Fibroblast of skin of scalp (primary cell): ENCODE measurements at regions not wholly inside any gene's neighbourhood (a gene's known extent, or its start where the extent isn't known, plus 50 kb on each side); places are given as distances from the start of the nearest gene placed in this dataset.
"Not testable (repeated sequence)": the region's sequence is repeated elsewhere in the genome, so short reads cannot be mapped to it uniquely, and the experiment has no call there.

Experiments used
- DNase-seq: peaks from one replicate; pipeline ENCODE4 v3.0.0-alpha.2; 2013

DNA sequence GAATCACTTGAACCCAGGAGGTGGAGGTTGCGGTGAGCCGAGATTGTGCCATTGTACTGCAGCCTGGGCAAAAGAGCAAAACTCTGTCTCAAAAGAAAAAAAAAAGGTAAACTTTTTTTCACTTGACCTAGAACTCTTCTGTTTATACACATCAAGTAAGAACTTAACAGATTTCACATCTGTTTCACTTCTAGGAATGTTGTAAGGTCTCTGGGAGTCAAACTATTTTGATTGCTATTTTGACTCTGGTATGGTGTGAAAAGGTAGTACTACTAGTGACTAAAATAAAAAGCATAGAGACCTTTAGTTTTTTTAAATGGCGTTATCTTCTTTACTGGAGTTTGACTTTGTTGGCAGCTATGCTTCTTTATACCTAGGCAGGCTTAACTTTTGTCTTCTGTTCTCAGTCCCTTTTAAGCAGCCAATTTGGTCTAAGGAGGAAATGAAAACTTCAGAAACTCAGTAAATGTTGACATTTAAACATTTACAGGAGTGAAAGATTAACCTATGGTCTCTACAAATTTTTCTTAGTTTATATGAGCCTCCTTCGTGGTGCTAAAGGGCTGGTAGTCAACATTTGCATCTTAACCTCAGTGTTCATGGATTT lies 84.7 kb downstream of the METTL2B start:
- not testable (repeated sequence) for DNase-seq

DNA sequence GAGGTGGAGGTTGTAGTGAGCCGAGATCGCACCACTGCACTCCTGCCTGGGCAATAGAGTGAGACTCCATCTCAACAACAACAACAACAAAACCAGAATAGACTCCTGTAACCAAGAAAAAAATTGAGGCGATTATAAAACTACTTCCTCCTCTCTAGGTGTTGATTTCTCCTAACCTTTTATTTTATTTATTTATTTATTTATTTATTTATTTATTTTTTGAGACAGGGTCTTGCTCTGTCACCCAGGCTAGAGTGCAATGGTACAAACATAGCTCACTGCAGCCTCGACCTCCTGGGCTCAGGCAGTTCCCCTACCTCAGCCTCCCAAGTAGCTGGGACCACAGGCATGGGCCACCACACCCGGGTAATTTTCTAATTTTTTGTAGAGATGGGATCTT lies 86.2 kb downstream of the METTL2B start:
- not testable (repeated sequence) for DNase-seq

DNA sequence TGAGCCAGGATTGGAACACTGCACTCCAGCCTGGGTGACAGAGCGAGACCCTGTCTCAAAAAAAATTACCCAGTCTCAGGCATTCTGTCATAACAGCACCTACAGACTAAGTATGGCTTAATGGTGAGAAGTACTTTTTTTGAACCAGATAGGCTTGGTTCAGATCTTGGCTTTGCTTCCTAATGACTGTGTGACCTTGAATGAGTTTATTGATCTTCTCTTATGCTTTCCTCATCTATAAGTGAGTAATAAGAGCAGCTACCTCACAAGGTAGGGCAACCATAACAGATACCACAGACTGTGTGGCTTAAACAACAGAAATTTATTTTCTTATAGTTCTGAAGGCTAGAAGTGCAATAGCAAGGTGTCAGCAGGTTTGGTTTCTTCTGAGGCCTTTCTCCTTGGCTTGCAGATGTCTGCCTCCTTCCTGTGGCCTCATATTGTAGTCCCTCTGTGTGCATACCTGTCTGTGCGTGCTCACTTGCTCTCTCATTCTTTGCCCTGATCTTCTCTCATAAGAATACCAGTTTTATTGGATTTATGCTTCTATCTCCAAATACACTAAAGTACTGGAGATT lies 87.7 kb downstream of the METTL2B start:
- DNase-seq, result not testable (repeated sequence)

DNA sequence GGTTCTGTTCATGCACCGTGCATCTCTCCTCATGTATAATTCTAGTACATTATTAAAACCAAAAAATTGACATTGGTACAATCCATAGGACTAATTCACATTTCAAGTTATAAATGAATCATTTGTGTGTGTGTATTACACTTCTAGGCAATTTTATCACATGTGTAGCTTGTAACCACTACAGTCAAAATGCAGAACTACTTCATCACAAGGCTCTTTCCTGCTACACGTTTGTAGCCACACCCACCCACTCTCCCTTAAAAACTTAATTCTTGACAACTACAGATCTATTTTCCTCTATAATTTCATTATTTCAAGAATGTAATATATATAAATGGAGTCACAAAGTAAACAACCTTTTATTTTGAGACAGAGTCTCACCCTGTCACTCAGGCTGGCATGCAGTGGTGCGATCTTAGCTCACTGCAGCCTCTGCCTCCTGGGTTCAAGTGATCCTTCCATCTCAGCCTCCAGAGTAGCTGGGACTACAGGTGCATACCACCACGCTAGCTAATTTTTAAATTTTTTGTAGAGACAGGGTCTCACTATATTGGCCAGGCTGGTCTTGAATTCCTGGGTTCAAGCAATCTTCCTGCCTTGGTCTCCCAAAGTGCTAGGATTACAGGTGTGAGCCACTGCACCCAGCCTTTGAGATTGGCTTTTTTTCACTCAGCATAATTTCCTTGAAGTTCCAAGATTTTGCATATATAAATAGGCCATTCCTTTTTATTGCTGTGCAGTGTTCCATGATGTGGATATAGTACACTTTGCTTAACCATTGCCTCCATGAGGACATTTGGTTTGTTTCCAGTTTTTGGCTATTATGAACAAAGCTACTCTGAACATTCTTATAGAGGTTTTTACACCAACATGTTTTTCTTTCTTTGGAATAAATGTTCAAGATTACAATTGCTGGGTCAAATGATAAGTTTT lies 88.7 kb downstream of the METTL2B start:
- not testable (repeated sequence) for DNase-seq

DNA sequence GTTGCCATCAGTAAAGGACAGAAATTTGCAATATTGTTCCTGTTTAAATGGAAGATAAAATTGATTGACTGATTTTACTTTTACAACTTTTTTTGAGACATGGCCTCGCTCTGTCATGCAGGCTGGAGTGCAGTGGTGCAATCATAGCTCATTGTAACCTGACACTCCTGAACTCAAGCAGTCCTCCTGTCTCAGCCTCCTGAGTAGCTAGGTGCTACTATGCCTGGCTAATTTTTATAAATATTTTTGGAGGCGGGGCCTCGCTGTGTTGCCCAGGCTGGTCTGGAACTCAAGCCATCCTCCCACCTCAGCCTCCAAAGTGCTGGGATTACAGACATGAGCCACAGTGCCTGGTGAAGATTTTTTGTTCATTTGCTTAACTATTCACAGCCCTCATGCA lies 96.8 kb upstream of the GARIN1A start:
- DNase-seq, result not testable (repeated sequence)

DNA sequence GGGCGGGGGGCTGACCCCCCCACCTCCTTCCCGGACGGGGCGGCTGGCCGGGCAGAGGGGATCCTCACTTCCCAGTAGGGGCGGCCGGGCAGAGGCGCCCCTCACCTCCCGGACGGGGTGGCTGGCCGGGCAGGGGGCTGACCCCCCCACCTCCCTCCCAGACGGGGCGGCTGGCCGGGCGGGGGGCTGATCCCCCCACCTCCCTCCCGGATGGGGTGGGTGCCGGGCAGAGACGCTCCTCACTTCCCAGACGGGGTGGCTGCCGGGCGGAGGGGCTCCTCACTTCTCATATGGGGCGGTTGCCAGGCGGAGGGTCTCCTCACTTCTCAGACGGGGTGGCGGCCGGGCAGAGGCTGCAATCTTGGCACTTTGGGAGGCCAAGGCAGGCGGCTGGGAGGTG lies 95.1 kb upstream of the GARIN1A start:
- DNase-seq, result not testable (repeated sequence)

DNA sequence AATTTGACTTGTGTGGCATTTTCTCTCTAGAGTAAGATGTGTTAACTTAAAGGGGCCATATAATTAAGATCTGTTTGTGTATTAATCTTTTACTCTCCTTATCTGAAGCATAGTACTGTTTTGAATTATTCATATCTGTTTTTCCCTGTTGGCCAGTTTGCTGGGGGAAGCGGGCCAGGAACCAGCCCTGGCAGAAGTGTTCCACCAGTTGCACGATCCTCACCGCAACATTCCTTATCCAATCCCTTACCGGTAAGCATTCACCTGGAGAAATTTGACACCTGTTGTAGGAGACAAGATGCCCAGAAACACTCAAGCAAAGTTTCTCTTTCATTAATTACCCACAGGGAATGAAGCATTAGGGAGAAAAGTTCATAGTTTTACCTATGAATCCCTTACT lies 92.2 kb upstream of the GARIN1A start:
- not testable (repeated sequence) for DNase-seq

DNA sequence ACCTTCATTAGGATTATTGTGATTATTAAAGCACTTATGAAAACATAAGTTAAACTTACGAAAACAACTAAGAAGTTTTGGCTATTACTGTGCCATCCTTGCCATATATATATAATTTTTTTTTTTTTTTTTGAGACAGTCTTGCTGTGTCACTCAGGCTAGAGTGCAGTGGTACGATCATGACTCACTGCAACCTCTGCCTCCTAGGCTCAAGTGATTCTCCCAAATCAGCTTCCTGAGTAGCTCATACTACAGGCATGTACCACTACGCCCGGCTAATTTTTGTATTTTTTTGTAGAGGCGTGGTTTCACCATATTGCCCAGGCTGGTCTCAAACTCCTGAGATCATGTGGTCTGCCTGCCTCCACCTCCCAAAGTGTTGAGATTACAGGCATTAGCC lies 91.0 kb upstream of the GARIN1A start:
- DNase-seq, result peak; percentile 57

DNA sequence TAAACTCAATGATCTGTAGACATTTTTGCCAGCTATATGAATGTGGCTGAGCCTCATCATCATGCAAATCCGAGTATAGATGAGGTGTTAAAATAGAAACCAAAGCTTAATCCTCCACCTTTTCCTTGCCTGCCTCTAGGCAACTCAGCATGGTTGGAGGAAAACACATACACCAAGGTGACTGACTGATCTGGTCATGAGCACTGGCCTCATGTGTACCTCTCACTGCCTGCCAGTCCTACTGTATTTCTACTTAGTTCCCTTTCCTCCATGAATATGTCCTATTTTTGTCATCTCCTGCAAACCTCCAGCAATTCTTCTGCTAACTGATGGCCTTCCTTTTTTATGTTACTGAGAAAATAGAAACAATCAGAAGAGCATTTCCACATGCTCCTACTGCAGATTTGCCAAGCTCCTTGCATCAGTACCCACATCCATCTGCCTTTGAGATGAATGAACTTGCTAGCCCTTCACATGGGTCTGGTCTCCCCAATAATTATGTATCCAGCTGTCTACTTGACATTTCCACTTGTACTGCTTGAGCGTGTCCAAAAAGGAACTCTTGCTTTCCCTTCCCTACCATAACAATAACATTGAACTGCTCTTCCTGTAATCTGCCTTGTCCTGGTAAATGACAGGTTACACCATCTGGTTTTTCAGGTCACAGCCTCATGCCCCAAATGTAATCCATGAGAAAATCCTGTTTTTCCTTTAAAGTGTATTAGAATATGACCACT lies 90.1 kb upstream of the GARIN1A start:
- not testable (repeated sequence) for DNase-seq

DNA sequence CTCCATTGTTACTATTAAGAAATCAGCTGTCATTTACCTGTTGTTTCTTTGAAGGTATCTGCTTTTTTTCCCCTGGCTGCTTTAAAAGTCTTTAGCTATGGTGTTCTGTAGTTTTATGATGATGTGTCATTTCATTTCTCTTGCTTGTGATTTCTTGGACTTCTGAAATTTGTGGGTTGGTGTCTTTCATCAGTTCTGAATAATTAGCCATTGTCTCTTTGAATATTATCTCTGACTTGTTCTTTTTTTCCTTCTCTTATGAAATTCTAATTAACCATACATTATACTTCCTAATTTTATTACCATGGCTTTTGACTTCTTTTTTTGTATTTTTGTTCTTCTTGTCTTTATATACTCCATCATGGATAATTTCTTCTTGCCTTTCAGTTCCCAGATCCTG lies 85.4 kb upstream of the GARIN1A start:
- DNase-seq, result not testable (repeated sequence)

DNA sequence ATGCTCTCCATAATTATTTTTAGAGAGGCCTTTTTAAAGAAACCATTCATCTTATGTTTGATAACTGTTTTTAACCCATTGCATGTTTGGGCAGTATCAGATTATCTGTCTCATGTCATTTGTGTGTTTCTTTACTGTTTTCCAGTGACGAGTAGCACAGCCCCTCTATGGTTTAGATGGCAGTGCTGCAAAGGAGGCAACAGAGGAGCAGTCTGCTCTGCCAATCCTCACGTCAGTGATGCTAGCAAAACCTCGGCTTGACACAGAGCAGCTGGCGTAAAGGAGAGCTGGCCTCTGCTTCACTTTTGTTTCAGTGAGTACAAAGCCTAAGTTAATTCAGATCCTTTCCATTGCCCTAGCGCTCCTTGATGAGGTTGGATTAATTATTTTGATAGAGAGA lies 80.4 kb upstream of the GARIN1A start:
- DNase-seq, result no peak

DNA sequence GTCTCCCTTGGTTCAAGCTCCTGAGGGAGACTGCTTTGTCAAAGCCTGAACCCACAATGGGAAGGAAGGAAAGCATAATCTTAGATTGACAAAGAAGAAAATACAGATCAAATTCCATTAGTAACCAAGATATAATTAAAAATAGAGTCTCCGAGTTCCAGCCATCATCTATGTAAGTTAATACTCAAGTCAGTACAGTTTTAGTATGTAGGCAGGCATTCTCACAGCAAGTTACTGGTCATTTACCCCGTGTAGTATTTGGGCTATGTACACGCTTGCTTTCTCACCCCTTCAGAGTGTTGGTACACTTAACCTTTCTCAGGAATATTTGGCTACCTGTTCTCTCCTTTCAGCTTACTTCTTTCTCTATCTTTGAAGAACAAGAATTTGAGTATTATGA lies 79.9 kb upstream of the GARIN1A start:
- DNase-seq, result not testable (repeated sequence)

DNA sequence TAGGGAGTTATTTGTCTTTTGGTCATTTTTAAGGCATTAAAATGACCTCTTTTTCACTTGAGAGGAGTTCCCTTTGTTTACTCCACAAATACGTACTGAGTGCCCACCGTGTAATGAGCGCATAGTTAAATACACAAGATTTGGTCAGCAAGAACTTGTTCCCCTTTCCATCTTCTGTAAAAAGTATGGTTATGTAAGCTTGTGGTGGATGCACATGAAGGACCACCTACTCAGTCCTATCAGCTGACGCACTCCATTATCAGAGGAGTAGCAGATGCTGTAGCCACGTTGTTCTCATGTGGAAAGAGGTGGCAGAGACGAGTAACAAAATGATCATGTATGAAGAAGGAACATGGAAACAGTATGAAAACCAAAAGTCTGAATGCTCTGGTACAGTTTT lies 78.0 kb upstream of the GARIN1A start:
- not testable (repeated sequence) for DNase-seq

DNA sequence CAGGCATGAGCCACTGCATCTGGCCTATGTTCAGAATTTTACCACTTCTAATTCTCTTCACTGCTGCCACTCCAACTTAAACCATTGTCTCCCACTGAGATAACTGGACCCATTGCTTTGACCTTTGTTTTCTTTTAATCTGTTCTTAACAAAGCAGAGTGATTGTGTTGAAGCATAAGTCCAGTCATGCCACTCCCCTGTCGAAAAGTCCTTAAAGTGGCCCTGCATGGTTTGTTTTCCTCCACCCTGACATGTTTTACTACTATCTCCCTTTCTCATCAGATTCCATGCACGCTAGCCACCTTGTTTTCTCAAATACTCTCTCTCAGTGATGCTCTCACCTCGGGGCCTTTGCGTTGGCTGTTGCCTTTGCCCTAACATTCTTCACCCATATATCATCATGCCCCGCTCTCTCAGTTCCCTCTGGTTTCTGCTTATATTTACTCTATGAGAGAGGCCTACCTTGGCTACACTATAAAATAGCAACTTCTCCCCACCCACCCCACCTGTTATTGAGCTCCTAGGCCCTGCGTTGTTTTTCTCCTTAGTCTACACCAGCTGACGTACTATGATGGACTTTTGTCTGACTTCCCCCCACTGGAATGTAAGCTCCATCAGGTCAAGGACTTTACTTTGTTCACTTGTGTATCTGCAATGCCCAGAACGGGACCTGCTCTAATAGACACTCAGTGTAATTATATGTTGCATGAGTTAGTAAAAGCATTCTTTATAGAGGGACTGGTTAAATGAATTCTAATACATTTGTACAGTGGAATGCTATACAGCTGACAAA lies 75.6 kb upstream of the GARIN1A start:
- not testable (repeated sequence) for DNase-seq

DNA sequence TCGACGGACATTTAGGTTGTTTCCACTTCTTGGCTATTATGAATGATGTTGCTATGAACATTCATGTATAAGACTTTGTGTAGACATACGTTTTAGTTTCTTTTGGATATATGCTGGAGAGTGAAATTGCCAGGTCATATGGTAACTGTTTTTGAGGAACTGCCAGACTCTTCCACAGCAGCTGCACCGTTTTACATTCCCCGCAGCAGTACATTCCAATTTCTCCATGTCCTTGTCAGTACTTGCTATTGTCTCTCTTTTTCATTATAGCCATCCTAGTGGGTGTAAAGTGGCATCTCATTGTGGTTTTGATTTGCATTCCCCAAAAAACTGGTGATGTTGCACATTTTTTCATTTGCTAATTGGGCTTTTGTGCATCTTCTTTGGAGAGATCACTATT lies 73.1 kb upstream of the GARIN1A start:
- peak; percentile 20 for DNase-seq

DNA sequence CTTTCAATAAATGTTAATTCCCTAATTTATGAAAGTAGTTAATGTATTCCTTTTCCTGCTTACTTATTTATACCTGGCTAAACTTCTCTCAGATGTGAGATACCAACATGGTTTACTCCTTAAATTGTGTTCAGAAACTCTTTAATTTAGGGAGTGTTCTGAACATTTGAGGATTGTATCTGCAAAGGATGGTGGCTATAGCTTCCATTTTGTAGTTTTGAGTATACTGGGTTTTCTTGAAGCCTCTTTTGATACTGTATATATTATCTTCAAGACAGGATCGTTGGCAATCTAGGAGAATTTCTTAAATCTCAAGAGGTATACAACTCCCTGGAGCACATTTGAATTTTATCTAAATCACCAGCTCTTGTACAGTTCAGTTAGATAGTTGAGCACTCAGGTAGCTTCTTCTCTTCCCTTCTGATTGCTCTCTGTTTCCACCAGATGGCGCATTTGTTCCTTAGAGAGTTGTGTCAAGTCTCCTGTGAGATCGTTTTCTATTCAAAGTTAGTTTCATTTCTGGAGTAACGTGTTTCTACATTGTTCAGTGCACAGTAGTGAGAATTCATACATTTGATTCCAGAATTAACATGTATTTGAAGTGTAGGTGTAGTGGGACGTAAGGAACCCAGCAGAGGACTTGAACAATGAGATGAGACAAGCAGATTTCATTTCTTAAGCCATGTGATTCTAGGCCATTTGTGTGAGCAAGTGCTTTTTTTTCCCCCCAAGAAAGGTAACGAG lies 63.2 kb upstream of the GARIN1A start:
- peak; percentile 45 for DNase-seq

DNA sequence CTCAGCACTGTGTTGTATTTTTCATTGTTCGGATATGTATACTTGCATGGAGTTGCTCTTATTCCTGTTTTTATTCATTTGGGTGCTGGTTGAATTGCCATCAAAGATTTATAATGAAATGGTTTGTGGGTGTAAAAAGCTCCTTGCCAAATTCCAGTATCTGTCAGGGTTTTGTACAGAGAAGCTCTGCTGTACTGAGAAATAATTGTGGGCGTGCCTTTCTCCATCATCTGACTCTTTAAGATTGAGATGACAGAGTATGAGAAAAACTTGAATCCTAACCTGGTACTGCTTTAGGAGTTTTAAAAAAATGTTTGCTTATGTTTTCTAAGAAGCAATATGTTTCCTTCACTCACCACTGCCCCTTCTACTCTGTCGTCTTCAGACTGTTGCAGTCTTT lies 58.7 kb upstream of the GARIN1A start:
- not testable (repeated sequence) for DNase-seq

DNA sequence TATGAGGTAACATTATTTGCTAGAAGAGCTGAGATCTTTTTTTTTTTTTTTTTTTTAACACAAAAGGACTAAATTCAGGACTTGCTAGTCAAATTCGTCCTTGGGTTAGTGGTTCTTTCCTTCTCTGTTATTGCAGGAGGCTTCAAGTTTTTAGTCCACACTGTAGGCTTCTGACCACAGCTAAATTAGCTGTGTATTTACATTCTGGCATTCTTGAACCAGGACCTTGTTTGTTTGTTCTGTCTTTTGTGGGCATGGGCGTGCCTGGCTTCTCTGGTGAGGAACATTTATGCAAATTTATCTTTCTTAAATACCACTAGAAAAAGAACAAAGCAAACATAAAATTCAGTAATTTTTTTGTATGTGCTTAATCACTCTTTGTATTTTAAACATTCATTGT lies 57.3 kb upstream of the GARIN1A start:
- not testable (repeated sequence) for DNase-seq

DNA sequence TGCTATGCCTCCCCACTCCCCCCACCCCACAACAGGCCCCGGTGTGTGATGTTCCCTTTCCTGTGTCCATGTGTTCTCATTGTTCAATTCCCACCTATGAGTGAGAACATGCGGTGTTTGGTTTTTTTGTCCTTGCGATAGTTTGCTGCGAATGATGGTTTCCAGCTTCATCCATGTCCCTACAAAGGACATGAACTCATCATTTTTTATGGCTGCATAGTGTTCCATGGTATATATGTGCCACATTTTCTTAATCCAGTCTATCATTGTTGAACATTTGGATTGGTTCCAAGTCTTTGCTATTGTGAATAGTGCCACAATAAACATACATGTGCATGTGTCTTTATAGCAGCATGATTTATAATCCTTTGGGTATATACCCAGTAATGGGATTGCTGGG lies 55.3 kb upstream of the GARIN1A start:
- not testable (repeated sequence) for DNase-seq
